ENCODE measurements at regions not wholly inside any gene's neighbourhood (a gene's known extent, or its start where the extent isn't known, plus 50 kb on each side); places are given as distances from the start of the nearest gene placed in this dataset.

DNA sequence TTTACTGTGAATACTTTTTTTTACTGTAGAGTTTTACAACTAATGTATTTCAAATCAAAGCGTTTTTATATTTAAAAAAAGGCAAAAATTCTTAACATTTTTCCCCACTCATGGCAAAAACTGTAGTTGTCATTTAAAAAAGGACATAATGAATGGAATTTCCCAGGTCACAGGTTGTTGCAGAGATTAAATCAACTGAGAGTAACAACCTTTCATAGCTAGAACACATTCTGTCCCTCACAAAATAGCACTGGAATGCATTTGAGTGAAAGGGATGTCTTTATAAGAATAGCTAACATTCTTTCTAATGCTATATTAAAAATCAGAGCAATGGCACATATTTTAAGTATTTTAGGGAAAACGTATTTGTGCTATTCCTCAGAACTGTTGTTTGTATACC, 1393.3 kb upstream of the ATXN8OS start:
- TF ChIP-seq, protein P1, sequence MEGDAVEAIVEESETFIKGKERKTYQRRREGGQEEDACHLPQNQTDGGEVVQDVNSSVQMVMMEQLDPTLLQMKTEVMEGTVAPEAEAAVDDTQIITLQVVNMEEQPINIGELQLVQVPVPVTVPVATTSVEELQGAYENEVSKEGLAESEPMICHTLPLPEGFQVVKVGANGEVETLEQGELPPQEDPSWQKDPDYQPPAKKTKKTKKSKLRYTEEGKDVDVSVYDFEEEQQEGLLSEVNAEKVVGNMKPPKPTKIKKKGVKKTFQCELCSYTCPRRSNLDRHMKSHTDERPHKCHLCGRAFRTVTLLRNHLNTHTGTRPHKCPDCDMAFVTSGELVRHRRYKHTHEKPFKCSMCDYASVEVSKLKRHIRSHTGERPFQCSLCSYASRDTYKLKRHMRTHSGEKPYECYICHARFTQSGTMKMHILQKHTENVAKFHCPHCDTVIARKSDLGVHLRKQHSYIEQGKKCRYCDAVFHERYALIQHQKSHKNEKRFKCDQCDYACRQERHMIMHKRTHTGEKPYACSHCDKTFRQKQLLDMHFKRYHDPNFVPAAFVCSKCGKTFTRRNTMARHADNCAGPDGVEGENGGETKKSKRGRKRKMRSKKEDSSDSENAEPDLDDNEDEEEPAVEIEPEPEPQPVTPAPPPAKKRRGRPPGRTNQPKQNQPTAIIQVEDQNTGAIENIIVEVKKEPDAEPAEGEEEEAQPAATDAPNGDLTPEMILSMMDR (IDR thresholded peaks at IDR 0.05) = no peak
- TF ChIP-seq EZH2 (IDR thresholded peaks at IDR 0.05) (no peak), EZH2phosphoT487 (IDR thresholded peaks at IDR 0.05) (no peak)

Data from neural progenitor cell (in vitro differentiated cells).